ENCODE measurements at regions not wholly inside any gene's neighbourhood (a gene's known extent, or its start where the extent isn't known, plus 50 kb on each side); places are given as distances from the start of the nearest gene placed in this dataset.

DNA sequence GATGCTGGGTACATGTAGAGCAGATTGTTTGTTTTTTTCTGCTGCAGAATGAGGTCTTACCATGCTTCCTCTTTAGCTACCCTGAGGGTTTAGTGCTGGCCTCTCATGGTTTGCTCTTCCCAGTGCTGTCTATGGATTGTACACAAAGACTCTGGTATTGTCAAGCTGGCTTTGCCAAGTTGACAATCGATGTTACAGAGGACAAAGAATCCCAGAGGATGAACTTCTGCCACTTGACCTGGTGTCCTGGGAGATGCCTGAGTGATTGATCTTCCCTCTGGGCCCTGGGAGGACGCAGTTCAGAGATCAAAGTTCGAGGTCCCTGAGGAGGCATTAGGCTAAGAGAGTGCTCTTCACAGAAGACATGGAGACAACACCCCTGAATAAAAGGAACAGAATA is 865.4 kb downstream of the CCSER2 start:
- FAIRE-seq (no peak), ATAC-seq (no peak), DNase-seq (ENCODE audit: extremely low read depth in 1 of 4, low spot score in 3 of 4) (no peak)
- no peak overlapping the region for H3K9ac ChIP-seq (ENCODE audit: insufficient read depth in 1 of 2, low read depth in 2 of 2, low read length in 2 of 2)
- no peaks in the 10 kb centered on the region for H4K20me1 ChIP-seq (replicated peaks; ENCODE audit: control insufficient read depth, insufficient read depth, low read length)
- H3K4me2 ChIP-seq (ENCODE audit: insufficient read depth, low read length): no peak overlapping the region
- WGBS (ENCODE audit: insufficient coverage, low coverage, missing lambda C conversion rate): 0% methylated on average over 3 of the region's 3 CpGs
- H3K27me3 ChIP-seq (ENCODE audit: control insufficient read depth in 2 of 2, insufficient read depth in 2 of 2, low read length in 2 of 2): no peaks in the 10 kb centered on the region
- CTCF ChIA-PET (ENCODE audit: low intra/inter-chr PET ratio): no interaction called here
- H3K36me3 ChIP-seq (ENCODE audit: control insufficient read depth, insufficient read depth, low read length): no peaks in the 10 kb centered on the region
- 0 out of 2 replicates have a peak, but pooled peaks cover 2% of the 10 kb centered on the region for H3K9me3 ChIP-seq (replicated peaks; ENCODE audit: control insufficient read depth, insufficient read depth, low read depth, low read length)
- intact Hi-C loops (cut with micrococcal nuclease): no loop called here
- POLR2A ChIA-PET: no interaction called here
- H3K4me1 ChIP-seq (replicated peaks in 1 of 2; ENCODE audit: control insufficient read depth in 2 of 2, insufficient read depth in 2 of 2, low read length in 2 of 2): no peaks in the 10 kb centered on the region
- in situ Hi-C loops (cut with MboI): no loop called here
- no peak overlapping the region for H3K4me3 ChIP-seq
- no peak overlapping the region for H3K27ac ChIP-seq (ENCODE audit: extremely low read depth, low read depth, low read length)
- no peaks in the 10 kb centered on the region for H3K79me2 ChIP-seq (ENCODE audit: control insufficient read depth, insufficient read depth, low read length)
- BruUV-seq (replicated peaks): no TSS peak
- H3K9me1 ChIP-seq (ENCODE audit: control insufficient read depth, insufficient read depth, low read length): no peaks in the 10 kb centered on the region
- H2AFZ ChIP-seq (ENCODE audit: low read depth, low read length): no peak overlapping the region
- no peak for TF ChIP-seq NFIX (CRISPR knock-in tag; IDR thresholded peaks at IDR 0.05; ENCODE audit: low read depth)
- TF ChIP-seq FOXA1 (IDR thresholded peaks at IDR 0.05; ENCODE audit: borderline replicate concordance): no peak
- TF ChIP-seq, protein P1, sequence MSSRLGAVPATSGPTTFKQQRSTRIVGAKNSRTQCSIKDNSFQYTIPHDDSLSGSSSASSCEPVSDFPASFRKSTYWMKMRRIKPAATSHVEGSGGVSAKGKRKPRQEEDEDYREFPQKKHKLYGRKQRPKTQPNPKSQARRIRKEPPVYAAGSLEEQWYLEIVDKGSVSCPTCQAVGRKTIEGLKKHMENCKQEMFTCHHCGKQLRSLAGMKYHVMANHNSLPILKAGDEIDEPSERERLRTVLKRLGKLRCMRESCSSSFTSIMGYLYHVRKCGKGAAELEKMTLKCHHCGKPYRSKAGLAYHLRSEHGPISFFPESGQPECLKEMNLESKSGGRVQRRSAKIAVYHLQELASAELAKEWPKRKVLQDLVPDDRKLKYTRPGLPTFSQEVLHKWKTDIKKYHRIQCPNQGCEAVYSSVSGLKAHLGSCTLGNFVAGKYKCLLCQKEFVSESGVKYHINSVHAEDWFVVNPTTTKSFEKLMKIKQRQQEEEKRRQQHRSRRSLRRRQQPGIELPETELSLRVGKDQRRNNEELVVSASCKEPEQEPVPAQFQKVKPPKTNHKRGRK (tag; IDR thresholded peaks at IDR 0.05): no peak

DNA sequence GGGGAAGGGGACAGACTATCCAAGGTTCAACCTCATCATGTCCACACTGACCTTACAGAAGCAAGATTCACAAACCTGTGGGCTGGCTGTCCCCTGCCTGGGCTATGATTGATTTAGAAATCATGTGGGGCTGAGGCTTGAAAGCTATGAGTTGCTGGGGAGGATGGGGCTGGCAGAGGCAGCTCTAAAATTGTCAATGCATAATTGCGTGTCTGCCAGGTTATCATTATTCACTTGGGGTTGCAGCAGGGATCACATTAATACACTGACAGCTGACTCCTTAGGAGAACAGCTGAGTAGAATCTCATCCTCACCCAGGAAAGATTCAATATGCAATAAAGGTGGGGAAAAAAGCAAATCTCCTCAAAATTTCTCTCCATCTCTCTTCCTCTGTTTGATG is 866.3 kb downstream of the CCSER2 start:
- in situ Hi-C loops (cut with MboI) (no loop called here), intact Hi-C loops (cut with micrococcal nuclease) (no loop called here)
- CTCF ChIA-PET (ENCODE audit: low intra/inter-chr PET ratio): no interaction called here
- ATAC-seq (no peak), DNase-seq (ENCODE audit: extremely low read depth in 1 of 4, low spot score in 3 of 4) (no peak), FAIRE-seq (no peak)
- Histone ChIP-seq H3K4me3 (no peak overlapping the region), H3K27ac (ENCODE audit: extremely low read depth, low read depth, low read length) (no peak overlapping the region), H3K4me2 (ENCODE audit: insufficient read depth, low read length) (no peak overlapping the region), H3K4me1 (replicated peaks in 1 of 2; ENCODE audit: control insufficient read depth in 2 of 2, insufficient read depth in 2 of 2, low read length in 2 of 2) (no peaks in the 10 kb centered on the region), H3K9me3 (replicated peaks; ENCODE audit: control insufficient read depth, insufficient read depth, low read depth, low read length) (peaks cover 4% of the 10 kb centered on the region; the same call in 1 of the 2 replicates), H3K36me3 (ENCODE audit: control insufficient read depth, insufficient read depth, low read length) (no peaks in the 10 kb centered on the region), H3K79me2 (ENCODE audit: control insufficient read depth, insufficient read depth, low read length) (no peaks in the 10 kb centered on the region), H4K20me1 (replicated peaks; ENCODE audit: control insufficient read depth, insufficient read depth, low read length) (no peaks in the 10 kb centered on the region), H3K9ac (ENCODE audit: insufficient read depth in 1 of 2, low read depth in 2 of 2, low read length in 2 of 2) (no peak overlapping the region), H3K27me3 (ENCODE audit: control insufficient read depth in 2 of 2, insufficient read depth in 2 of 2, low read length in 2 of 2) (no peaks in the 10 kb centered on the region), H3K9me1 (ENCODE audit: control insufficient read depth, insufficient read depth, low read length) (no peaks in the 10 kb centered on the region), H2AFZ (ENCODE audit: low read depth, low read length) (no peak overlapping the region)
- WGBS (ENCODE audit: insufficient coverage, low coverage, missing lambda C conversion rate): 0% methylated on average over 1 of the region's 1 CpG
- no TSS peak for BruUV-seq (replicated peaks)
- POLR2A ChIA-PET: no interaction called here
- TF ChIP-seq, protein P2, sequence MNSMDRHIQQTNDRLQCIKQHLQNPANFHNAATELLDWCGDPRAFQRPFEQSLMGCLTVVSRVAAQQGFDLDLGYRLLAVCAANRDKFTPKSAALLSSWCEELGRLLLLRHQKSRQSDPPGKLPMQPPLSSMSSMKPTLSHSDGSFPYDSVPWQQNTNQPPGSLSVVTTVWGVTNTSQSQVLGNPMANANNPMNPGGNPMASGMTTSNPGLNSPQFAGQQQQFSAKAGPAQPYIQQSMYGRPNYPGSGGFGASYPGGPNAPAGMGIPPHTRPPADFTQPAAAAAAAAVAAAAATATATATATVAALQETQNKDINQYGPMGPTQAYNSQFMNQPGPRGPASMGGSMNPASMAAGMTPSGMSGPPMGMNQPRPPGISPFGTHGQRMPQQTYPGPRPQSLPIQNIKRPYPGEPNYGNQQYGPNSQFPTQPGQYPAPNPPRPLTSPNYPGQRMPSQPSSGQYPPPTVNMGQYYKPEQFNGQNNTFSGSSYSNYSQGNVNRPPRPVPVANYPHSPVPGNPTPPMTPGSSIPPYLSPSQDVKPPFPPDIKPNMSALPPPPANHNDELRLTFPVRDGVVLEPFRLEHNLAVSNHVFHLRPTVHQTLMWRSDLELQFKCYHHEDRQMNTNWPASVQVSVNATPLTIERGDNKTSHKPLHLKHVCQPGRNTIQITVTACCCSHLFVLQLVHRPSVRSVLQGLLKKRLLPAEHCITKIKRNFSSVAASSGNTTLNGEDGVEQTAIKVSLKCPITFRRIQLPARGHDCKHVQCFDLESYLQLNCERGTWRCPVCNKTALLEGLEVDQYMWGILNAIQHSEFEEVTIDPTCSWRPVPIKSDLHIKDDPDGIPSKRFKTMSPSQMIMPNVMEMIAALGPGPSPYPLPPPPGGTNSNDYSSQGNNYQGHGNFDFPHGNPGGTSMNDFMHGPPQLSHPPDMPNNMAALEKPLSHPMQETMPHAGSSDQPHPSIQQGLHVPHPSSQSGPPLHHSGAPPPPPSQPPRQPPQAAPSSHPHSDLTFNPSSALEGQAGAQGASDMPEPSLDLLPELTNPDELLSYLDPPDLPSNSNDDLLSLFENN (IDR thresholded peaks at IDR 0.05; ENCODE audit: low read depth in 2 of 2, low read length in 2 of 2): no peak
- TF ChIP-seq CBX1 (IDR thresholded peaks at IDR 0.05; ENCODE audit: low read depth) (no peak), RB1 (IDR thresholded peaks at IDR 0.05; ENCODE audit: low read depth) (no peak), ZNF444 (CRISPR knock-in tag; IDR thresholded peaks at IDR 0.05) (no peak), CTBP1 (IDR thresholded peaks at IDR 0.05; ENCODE audit: borderline replicate concordance) (no peak), SRSF7 (optimal IDR thresholded peaks at IDR 0.05; ENCODE audit: low read depth, low read length) (no peak)
- TF ChIP-seq, protein P3, sequence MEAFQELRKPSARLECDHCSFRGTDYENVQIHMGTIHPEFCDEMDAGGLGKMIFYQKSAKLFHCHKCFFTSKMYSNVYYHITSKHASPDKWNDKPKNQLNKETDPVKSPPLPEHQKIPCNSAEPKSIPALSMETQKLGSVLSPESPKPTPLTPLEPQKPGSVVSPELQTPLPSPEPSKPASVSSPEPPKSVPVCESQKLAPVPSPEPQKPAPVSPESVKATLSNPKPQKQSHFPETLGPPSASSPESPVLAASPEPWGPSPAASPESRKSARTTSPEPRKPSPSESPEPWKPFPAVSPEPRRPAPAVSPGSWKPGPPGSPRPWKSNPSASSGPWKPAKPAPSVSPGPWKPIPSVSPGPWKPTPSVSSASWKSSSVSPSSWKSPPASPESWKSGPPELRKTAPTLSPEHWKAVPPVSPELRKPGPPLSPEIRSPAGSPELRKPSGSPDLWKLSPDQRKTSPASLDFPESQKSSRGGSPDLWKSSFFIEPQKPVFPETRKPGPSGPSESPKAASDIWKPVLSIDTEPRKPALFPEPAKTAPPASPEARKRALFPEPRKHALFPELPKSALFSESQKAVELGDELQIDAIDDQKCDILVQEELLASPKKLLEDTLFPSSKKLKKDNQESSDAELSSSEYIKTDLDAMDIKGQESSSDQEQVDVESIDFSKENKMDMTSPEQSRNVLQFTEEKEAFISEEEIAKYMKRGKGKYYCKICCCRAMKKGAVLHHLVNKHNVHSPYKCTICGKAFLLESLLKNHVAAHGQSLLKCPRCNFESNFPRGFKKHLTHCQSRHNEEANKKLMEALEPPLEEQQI (IDR thresholded peaks at IDR 0.05): no peak

Measured in K562 (cell line).